ENCODE measurements at regions not wholly inside any gene's neighbourhood (a gene's known extent, or its start where the extent isn't known, plus 50 kb on each side); places are given as distances from the start of the nearest gene placed in this dataset.

- TF ChIP-seq CTCF (conservative IDR thresholded peaks at IDR 0.05; ENCODE audit: control insufficient read depth, insufficient read depth, low read depth, low read length) = no peak
- no peak for DNase-seq (ENCODE audit: low read depth)
- H3K4me3 ChIP-seq (ENCODE audit: control insufficient read depth, low read depth, low read length) = no peak overlapping the region
These were observed 57.7 kb upstream of the CAND1 start for GRCh38 chr12:67211494-67211893.

DNA sequence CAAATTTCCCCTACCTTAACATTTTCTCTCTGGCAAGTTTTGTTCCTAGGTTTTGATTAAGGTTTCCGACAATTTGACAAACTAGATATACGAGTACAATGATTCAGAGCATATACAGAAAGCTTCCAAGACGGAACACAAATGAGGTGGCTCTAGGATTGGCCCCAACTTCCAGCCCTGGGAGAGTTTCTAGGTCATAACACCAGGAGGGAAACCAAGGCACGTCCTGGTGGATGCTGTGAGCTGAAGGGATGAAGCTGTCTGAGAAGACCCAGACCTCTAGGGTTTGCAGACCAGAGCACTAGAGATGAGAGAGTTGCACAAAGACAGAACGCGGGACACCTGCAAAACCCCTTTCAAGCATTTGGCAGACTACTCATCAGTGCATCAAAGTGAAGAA, 51.5 kb upstream of the CAND1 start:
- no peak for DNase-seq (ENCODE audit: low read depth)
- H3K4me3 ChIP-seq (ENCODE audit: control insufficient read depth, low read depth, low read length) = no peak overlapping the region
- no peak for TF ChIP-seq CTCF (conservative IDR thresholded peaks at IDR 0.05; ENCODE audit: control insufficient read depth, insufficient read depth, low read depth, low read length)

Data from fibroblast of mammary gland (primary cell).